ENCODE measurements at regions not wholly inside any gene's neighbourhood (a gene's known extent, or its start where the extent isn't known, plus 50 kb on each side); places are given as distances from the start of the nearest gene placed in this dataset.
"Not testable (repeated sequence)": the region's sequence is repeated elsewhere in the genome, so short reads cannot be mapped to it uniquely, and the experiment has no call there.

DNA sequence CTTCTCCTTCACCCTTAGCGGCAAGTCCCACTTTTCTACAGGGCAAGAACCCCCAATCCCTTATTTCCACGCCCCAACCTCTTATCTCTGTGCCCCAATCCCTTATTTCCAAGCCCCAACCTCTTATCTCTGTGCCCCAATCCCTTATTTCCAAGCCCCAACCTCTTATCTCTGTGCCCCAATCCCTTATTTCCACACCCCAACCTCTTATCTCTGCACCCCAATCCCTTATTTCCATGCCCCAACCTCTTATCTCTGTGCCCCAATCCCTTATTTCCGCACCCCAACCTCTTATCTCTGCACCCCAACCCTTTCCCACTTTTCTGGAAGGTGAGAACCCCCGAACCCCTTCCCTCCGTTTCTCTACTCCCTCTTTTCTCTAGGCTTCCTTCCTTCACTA is 116.1 kb upstream of the GJE1 start:
- DNase-seq (ENCODE audit: low read depth), result not testable (repeated sequence)

DNA sequence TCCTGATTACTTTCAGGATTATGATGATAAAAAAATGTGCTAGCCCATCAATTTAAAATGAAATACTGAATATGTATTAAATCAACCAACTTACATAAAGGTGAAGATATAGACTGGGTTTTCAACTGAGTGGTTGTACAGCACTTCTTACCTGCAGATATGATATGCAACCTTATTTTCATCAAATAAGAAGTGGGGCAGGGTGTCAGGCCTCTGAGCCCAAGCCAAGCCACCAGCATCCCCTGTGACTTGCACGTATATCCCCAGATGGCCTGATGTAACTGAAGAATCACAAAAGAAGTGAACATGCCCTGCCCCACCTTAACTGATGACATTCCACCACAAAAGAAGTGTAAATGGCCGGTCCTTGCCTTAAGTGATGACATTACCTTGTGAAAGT is 117.3 kb upstream of the GJE1 start:
- DNase-seq (ENCODE audit: low read depth), result not testable (repeated sequence)

DNA sequence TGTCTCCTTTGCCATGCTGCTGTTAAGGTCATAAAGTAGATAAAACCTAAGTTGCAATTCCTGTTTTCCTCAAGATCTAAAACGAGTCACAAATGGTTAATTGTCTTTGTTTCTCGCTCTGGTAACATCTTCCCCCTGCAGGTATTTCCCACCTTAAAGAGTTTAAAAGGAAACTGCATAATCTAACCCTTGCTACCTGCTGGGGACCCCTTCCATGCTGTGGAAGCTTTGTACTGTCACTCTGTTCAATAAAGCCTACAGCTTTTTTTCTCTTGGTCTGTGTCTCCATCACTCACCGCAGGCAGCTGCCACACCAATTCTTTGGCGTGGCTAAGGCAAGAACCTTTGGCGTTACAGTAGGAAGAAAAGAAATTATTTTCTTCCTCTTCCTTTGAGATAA is 117.7 kb upstream of the GJE1 start:
- no peak for DNase-seq (ENCODE audit: low read depth)

DNA sequence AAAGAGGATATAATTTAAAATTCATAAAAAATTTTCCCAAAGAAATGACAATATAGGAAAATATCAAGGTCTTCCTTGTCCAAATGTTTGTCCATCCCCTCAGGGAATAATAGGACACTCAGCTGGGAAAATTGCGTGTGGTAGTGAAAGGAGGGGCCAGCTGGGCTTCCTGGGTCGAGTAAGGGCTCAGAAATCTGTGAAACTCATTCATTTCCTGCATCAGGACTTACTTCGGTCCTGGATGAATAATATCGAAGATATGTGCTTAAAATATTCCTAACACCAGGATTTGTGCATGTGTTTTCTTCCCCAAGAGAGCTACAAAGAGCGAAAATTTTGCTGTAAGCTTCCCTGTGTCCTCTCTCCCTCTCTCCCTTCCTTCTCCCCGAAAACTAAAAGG is 118.2 kb upstream of the GJE1 start:
- peak; percentile 21 for DNase-seq (ENCODE audit: low read depth)

DNA sequence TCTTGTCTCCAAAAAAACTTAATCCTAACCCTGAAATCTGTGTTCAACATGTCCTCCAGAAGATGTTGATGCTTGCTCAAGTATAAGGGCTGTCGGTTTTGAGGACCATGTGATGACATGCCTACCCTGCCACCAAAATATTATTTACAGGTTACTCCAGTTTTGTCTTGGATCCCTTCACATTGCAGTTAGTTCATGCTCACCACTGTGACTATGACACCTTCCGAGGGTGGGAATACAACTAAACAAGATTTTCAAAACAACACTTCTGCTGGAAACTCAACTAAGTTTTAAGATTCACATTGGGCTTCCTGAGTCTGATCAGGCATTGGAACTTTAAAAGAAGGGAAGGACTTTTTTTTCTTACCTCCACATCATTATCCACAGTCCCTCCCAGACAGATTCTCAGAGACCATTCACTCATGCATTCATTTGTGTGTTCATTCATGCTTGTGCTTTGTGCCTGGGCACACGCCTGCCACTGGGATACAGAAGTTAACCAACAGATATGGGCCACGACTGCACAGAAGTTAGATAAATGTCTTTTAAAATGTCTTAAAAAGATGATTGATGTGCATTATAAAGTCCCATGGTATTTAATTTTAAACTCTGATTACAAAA is 118.7 kb upstream of the GJE1 start:
- DNase-seq (ENCODE audit: low read depth), result no peak

DNA sequence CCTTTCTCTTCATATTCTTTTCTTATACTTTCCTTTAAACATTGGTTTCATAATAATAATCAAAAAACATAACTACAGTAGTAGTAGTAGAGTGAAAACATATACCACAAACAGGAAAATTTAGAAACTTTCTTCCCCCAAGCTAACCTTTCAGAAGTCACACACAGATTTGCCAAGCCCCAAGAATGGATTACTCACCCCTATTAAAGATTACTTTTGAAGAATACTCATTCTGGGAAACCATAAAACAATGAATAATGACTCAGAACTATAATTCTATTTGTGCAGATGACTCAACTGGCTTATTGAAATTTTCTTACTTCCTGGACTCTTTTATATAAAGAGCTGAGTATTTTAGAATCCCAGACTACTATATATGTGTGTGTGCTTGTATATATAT is 119.4 kb upstream of the GJE1 start:
- DNase-seq (ENCODE audit: low read depth), result peak; percentile 48

DNA sequence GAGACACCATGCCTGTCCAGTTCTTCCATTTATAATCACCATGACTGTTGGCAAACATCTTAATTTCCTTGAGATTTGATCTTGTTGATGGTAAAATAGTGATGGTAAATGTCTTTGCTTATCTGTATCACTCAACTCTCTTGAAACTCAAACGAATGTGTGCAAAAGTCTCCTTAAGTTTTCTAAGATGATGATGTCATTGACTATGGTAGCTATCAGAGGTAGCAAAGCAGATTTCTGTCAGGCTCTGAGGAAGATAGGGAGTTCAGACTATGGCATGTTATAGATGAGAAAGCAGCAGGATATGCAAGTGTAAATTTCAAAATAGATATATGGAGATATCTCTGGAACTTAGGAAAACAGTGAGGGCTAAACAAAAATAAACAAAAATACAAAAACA is 121.0 kb upstream of the GJE1 start:
- DNase-seq (ENCODE audit: low read depth), result no peak

DNA sequence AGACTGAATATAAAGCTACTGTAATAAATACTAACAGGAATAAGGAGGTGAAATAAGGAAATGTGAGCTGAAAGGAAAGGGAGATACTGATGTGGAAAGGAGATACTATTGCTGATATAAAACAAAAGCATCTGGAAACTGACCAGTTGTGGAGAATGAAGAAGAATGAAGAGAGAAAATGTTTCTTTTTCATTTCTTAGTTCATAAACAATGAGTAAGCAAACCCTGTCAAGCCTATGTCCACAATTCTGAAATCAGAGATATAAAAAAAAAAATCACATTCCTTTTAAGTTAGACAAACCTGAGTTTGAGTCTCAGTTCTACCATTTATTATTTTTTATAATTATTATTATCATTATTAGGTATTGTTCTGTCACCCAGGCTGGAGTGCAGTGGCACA is 121.6 kb upstream of the GJE1 start:
- no peak for DNase-seq (ENCODE audit: low read depth)

DNA sequence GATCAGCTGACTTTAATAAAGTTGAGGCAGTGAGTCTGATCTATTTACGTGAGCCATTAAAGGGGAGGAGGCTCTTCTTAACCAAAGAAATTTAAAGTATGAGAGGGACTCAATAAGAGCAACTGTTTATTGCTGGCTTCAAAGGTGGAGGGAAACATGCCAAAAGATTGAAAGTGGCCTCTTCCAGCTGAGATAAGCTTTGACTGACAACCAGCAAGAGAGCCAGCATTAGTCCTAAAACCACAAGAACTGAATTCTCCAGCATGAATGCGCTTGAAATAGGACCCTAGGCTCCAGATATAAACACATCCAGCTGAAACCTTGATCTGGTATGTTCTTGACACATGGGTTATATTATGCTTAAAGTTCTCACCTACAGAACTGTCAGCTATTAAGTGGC is 123.1 kb upstream of the GJE1 start:
- no peak for DNase-seq (ENCODE audit: low read depth)

DNA sequence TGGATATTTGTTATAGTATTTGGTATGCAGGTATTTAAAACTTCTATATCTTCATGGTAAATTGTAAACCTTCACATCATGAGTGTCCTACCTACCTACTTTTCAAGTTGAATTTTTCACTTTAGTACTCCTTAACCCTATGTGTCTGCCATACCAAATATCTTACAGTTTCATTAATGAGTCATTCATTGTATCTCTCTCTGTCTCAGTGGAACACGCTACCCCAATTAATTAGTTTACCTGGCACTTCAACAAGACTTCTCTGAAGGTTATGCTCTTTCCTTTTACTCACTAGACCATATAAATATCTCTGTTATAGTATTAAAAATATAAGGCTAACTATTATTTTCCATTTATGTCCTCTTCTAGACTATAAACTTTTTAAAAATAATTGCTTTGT is 123.9 kb upstream of the GJE1 start:
- DNase-seq (ENCODE audit: low read depth), result no peak

DNA sequence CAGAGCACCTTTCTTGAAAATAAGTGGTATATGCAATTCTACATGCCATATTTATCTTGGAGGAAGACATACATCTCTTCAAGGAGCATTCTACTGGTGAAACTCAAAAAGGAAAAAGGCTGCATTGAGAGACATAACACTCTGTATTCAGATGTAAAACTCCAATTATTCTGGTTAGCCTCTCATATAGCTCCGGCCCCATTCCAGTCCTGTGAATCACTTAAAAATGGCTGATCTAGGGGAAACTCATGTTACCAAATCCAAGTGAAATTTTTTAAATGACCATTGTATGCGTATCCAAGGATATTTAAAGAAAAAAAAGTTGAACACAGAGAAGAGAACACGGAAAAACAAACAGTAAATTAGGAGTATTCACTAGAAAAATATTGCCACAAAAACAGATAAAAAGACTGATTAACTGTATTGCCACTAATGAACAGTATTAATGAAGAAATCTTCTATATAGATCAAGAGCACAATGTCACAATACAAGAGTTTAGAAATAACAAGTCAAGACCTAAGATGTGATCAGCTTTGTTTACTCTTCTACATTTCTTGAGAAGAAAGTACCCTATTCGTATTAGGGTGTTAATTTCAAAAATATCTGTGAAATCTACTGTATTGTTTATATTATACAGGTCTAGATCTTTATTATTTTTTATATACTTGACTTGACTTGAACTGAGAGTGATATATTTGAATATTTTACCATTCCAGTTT is 124.5 kb upstream of the GJE1 start:
- DNase-seq (ENCODE audit: low read depth), result no peak

DNA sequence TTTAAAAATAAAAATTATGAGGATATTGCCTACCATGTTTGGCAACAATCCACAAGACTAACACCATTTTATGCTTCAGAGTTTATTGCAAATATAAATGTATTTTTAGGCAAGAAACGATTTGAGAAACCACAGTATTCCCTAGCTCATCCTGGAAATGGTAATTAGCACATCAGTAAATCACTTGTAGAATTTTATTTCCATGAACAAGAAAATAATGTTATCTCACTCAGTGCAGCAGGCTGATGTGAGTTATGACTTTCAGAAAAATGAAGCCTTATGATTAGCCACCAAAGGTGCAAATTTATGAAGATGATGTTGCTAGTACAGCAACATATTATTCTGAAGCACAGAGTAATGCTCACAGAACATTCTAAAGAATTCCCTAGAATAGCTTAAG is 127.7 kb upstream of the GJE1 start:
- no peak for DNase-seq (ENCODE audit: low read depth)

DNA sequence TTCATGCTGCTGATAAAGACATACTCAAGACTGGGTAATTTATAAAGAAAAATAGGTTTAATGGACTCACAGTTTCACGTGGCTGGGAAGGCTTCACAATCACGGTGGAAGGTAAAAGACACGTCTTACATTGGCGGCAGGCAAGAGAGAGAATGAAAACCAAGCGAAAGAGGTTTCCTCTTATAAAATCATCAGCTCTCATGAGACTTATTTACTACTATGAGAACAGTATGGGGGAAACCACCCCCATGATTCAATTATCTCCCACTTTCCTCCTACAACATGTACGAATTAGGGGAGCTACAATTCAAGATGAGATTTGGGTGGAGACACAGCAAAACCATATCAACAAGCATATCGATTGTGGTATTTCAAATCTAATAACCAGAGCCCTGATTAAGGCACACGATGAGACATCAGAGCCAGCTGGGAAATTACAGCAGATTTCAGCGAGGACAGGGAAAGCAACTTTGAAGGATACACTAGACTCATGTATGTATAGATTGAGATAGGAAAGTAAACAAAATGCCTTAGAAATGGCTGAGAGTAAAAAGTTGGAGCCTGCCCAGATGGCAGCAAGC is 129.8 kb upstream of the GJE1 start:
- no peak for DNase-seq (ENCODE audit: low read depth)

DNA sequence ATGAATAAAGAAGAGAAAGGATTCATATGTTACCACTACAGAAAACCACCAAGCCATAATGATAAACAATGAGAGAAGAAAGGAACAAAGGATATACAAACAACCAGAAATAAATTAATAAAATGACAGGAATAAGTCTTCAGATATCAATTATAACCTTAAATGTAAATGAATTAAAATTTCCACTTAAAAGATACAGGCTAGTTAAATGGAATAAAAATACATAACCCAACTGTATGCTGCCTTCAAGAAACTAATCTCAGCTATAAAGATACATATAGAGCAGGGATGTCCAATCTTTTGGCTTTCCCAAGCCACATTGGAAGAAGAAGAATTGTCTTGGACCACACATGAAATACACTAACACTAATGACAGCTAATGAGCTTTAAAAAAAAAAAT is 135.9 kb upstream of the GJE1 start:
- no peak for DNase-seq (ENCODE audit: low read depth)

DNA sequence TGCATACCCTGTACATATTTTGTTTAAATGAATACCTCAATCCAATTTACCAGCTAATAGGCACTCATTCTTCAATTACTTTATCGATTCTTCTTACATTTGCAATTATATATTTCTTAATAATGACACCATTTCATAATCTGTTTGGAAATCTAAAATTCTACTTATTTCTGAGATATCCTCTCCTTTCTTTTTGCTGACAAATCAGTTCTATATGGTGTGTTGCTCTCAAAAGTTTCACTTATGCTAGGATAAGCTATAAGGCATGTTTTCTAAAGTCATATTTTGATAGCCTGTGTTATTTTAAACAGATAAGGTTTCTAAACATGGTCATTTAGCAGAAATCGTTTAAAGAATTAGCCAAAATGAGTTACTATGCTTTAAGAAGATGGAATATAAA is 140.6 kb upstream of the GJE1 start:
- no peak for DNase-seq (ENCODE audit: low read depth)

DNA sequence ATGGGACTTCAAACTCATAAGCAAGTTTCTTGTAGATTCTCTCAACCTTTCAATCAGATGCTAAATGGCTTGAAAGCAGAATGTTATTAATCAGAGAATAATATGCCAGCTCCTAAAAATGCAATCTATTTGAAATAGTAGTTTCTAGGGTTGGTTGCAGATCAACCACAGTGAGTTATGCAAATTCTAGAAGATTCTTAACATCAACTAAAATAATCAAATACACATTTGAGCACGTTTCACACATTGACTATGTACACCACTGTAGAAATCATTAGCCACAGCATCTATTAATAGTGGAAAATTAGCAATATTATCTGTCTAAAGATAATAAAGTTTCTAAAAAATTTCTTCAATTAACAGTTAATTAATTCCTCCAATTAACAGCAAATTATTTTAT is 141.9 kb upstream of the GJE1 start:
- no peak for DNase-seq (ENCODE audit: low read depth)

DNA sequence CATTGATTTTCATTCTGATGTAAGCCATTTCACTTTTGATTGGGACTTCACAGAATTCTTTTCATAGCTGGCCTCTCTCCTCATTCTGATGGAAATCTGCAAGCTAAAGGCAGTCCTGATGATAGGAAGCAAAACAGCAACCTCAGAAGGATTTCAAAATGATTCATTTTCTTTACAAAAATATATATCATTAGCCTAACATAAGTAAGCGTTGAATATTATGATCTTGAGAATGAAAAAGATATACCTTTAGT is 143.1 kb upstream of the GJE1 start:
- no peak for DNase-seq (ENCODE audit: low read depth)

DNA sequence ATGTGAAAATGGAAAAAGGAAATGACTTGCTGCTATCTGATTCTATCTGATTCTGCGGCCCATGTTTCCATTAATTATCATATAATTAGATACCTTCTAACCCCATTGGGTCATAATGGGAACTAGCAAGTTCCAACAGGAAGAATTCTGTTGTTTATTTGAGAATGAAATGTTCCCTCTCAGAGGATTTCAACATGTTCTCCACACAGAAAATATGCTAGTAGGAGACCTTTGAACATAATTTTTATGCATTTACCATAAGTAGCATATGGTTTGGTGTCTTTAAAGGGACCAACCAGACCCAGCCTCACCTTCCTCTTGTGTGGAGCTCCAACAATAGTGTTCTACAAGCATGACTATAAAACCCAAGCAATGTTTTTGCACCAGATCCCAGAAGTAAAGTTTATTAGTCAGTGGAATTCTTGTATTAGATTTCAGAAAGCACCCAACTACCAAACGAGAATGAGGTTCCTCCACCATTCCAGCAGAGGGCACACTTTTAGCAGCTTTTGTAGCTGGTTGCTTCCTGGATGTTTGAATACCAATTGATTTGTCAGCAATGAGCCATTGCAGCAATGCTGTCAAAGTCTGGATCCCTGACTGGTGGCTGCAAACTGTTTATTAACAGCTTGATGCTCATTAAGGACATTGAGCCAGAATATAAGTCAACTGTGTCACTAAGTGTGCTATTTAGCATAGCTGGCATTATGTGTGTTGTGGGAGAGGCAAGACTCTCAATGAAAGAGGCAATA is 143.6 kb upstream of the GJE1 start:
- DNase-seq (ENCODE audit: low read depth), result peak; percentile 68

DNA sequence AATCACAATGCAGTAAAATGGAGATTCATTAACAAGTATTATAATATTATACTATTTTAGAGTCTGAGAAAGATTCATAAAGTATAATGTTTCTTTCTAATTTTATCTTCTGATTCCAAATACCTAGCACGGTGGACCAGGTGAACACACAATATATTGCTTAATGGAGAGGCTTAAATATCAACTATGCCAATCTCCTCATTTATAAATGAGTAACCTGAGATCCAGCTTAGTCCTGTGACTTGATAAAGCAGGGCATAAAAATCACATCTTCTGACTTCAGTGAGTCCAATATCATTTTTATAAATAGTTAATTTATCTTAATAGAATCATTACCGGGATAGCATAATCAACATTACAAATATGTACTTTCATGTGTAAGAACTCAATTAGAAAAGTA is 144.4 kb upstream of the GJE1 start:
- DNase-seq (ENCODE audit: low read depth), result no peak

DNA sequence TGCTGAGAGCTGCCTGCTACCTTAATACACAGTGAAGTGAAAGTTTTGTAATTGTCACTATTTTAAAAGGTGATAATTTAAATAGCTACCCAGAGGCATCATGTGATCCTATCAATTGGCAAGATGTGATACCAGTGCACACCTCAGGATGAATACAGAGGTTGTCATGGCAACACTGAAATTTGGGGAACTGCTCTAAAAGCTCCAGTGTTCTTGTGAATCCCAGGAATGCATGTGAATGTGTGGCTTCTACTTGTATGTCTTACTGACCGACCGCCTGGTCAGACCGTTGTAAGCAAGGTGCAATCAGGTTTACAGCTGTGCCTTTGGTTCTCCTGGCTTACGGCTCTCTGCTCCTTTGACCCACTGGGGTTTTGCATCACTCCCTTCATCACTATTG is 146.3 kb upstream of the GJE1 start:
- no peak for DNase-seq (ENCODE audit: low read depth)

DNA sequence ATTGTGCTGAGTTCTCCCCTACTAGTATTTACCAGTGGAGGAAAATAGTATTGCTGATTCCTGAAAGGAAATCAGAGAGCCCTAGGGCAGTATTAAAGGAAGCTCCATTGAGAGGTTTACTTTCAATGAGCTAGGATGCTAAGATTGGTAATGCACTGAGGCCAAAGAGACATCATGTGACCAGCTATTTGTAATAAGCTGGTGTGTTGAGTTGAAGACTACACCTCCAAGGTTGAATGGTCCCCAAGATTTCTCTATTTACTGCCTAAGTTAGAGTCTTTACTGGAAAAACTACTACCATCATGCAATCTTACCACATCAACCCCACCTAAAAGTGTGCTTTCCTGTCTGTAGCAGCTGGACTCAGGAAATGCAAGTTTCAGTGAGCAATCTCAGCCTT is 151.5 kb upstream of the GJE1 start:
- no peak for DNase-seq (ENCODE audit: low read depth)

DNA sequence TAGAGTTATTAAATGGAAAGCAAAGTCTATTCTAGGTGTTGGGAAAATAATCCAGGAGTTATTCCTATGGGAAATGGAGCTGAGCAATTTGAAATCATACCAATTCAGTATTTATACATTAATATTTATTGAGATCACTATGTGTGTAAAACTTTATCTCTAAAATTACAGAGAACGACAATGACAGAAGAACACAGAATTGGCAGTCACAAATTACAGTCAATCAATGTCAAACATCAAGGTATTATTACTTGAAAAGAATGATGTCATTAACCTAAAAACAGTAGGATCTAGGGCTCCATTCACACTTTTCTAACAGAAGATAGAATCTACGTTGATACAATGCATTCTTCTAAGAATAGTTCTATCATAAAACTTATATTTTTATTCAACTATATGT is 154.9 kb upstream of the GJE1 start:
- DNase-seq (ENCODE audit: low read depth), result no peak

DNA sequence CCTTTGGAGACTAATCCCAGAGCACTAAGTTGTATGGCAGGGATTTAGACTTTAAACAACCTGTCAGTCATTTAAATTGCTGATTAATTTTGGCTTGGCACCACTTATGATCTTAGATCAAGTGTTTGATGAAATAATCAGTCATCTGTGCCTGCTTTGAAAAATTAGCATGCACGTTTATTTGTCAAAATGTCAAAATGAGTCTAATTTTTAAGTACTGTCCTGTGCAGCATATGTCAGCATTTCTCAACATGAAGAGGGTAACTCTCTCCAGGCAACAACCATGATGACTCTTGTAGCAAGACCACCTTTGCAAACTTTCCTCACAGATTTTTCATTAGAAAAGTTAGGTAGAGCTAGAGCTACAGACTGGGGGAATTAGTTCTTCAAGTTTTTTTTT is 155.7 kb upstream of the GJE1 start:
- DNase-seq (ENCODE audit: low read depth), result no peak
